Psoas muscle (tissue), 7 donors: ENCODE measurements at regions not wholly inside any gene's neighbourhood (a gene's known extent, or its start where the extent isn't known, plus 50 kb on each side); places are given as distances from the start of the nearest gene placed in this dataset.

Experiments
- ATAC-seq, 4 donors: fragments of 200-7000 bp; cut with Tn5 transposase; one replicate each; pipeline ENCODE4 v1.9.1; 2020; ENCODE audit warnings: moderate library complexity in 3 of 4, mild to moderate bottlenecking in 2 of 4
- DNase-seq, 2 donors: peaks; one replicate each; pipeline ENCODE4 v3.0.0-alpha.2; 2020
- H3K27ac ChIP-seq: fragments of 200-600 bp; one replicate; pipeline ENCODE4 v1.8.0; 2022
- H3K27me3 ChIP-seq, 3 donors: fragments of 200-600 bp in 1 of 3; one replicate each; pipeline versions ENCODE4 v1.6.1 to v1.8.0; 2013 to 2022; ENCODE audit warnings: low read length in 2 of 3, mild to moderate bottlenecking in 2 of 3, moderate library complexity in 1 of 3; ENCODE audit not compliant: insufficient read depth in 3 of 3
- H3K36me3 ChIP-seq, 2 donors: fragments of 200-600 bp in 1 of 2; one replicate each; pipeline versions ENCODE4 v1.6.1 to v1.8.0; 2013 to 2022; ENCODE audit warnings: low read depth in 1 of 2, mild to moderate bottlenecking in 1 of 2, moderate library complexity in 1 of 2; ENCODE audit not compliant: insufficient read depth in 1 of 2
- H3K4me1 ChIP-seq: fragments of 200-600 bp; one replicate; pipeline ENCODE4 v1.8.0; 2022
- H3K4me3 ChIP-seq: fragments of 200-600 bp; one replicate; pipeline ENCODE4 v1.8.0; 2022; ENCODE audit warnings: mild to moderate bottlenecking
- H3K9me3 ChIP-seq: fragments of 200-600 bp; one replicate; pipeline ENCODE4 v1.8.0; 2022
- WGBS, 3 donors: extraction: QIAGEN DNeasy Blood & Tissue Kit; methylation state at CpG; one replicate each; pipeline versions ENCODE4 v1.1.6 to v1.1.7; 2013; 5-methylcytosine and 5-hydroxymethylcytosine counted together
- intact Hi-C, 2 donors: fragments of 100-400 bp; cut with DNase I; formaldehyde crosslinking; loops; one replicate each; pipeline versions ENCODE4 v1.11.0 to v1.14.2; 2022
- TF ChIP-seq, protein P1 (sequence below): fragments of 200-600 bp; IDR thresholded peaks from one replicate; pipeline ENCODE4 v1.8.0; 2022; ENCODE audit warnings: antibody characterized with exemption
- donor health status: healthy with polysubstance abuse.
- donor health status: DM: no; HTN: no; CAD: no; lungs with moderate emphysema.
- donor health status: Bipolar disorder and iron deficiency.
- donor health status: healthy.
- donor health status: DM: yes; HTN: yes; CAD: no.
- donor health status: DM: no; HTN: no; CAD: no.
- donor health status: DM: yes; HTN: yes; CAD: no.

DNA sequence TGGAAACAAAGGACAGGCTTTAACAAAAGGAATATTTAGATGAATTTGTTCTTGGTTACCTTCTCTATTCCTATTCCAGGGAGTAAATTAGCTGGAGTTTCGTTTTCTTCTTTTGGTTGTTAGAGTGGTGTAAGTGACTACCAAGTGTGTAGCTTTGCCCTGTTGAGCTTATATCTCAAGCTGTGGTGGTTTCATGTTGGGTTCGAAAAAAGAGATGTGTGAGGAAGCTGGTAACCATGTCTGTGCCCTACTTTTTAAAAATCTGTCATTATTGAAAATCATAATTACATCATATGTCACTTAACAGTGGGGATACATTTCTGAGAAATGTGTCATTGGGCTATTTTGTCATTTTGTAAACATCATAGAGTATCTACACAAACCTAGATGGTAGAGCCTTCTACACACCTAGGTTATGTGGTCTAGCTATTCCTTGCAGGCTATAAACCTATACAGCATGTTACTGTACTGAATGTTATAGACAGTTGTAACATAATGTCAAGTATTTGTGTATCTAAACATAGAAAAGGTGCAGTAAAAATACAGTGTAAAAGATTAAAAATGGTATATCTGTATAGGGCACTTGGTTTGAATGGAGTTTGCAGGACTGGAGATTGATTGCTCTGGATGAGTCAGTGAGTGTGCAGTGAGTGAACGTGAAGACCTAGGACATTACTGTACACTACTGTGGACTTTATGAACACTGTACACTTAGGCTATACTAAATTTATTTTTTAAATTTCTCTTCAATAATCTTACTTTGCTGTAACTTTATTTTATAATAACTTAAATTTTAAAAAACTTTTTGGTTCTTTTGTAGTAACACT, 90.4 kb downstream of the SEPTIN7 start:
- no peak for ATAC-seq
- Histone ChIP-seq H3K9me3 (no peaks in the 10 kb centered on the region), H3K4me3 (no peak overlapping the region), H3K36me3 (peaks cover 0 to 45% of the 10 kb centered on the region in 2 donors), H3K4me1 (no peaks in the 10 kb centered on the region), H3K27me3 (no peaks in the 10 kb centered on the region), H3K27ac (no peak overlapping the region)
- 90 to 94% (median 90%) methylated on average over 3 of the region's 3 CpGs for WGBS, 3 donors
- DNase-seq: no peak
- TF ChIP-seq, protein P1, sequence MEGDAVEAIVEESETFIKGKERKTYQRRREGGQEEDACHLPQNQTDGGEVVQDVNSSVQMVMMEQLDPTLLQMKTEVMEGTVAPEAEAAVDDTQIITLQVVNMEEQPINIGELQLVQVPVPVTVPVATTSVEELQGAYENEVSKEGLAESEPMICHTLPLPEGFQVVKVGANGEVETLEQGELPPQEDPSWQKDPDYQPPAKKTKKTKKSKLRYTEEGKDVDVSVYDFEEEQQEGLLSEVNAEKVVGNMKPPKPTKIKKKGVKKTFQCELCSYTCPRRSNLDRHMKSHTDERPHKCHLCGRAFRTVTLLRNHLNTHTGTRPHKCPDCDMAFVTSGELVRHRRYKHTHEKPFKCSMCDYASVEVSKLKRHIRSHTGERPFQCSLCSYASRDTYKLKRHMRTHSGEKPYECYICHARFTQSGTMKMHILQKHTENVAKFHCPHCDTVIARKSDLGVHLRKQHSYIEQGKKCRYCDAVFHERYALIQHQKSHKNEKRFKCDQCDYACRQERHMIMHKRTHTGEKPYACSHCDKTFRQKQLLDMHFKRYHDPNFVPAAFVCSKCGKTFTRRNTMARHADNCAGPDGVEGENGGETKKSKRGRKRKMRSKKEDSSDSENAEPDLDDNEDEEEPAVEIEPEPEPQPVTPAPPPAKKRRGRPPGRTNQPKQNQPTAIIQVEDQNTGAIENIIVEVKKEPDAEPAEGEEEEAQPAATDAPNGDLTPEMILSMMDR: no peak
- intact Hi-C loops: no loop called here

DNA sequence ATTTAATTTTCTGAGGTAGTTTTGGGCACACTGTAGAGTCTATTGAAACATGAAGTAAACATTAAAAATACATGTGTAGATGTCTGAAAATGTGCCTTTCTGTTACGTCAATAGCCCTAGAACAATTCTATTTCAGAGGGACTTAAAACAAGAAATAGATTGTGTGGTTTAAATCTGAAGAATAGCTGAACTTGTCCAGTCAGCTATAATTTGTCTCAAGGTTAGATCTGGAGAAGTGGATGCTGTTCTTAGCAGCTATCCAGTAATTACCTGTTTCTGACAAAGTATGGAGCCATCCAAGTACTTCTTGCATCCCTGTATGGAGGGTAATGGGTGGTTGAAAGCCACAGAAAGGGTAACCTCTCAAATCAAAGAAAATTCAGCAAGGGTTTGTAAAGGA, 92.8 kb downstream of the SEPTIN7 start:
- Histone ChIP-seq H3K9me3 (no peaks in the 10 kb centered on the region), H3K36me3 (peaks cover 0 to 43% of the 10 kb centered on the region in 2 donors), H3K4me3 (no peak overlapping the region), H3K27me3 (no peaks in the 10 kb centered on the region), H3K4me1 (no peaks in the 10 kb centered on the region), H3K27ac (no peak overlapping the region)
- intact Hi-C loops: no loop called here
- DNase-seq (no peak), ATAC-seq (no peak)
- 90 to 98% (median 96%) methylated on average over 1 of the region's 1 CpG for WGBS, 3 donors
- TF ChIP-seq, protein P1: no peak

DNA sequence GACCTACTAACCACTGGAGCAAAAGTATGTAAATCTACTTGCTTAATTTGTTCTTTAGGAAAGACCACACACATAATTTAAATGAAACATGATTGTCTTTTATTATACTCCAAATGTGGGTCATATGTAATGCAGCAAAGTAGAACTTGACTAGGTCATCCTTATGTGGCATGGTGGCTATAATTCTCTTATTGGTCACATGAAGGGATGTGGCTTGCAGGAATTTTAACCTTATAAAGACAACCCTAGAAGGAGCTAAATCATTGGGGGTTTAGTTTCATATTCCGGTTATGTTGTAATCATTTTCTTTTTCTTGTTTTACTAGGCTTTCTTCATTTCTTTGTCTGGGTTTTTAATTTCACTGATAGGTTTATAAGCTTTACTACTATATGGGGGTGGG, 93.9 kb downstream of the SEPTIN7 start:
- no peak for ATAC-seq
- no peak for DNase-seq
- H3K36me3 ChIP-seq: peaks cover 0 to 43% of the 10 kb centered on the region in 2 donors
- no peak overlapping the region for H3K4me3 ChIP-seq
- H3K27ac ChIP-seq: no peak overlapping the region
- no peaks in the 10 kb centered on the region for H3K9me3 ChIP-seq
- WGBS, 3 donors: 92 to 95% (median 93%) methylated on average over 1 of the region's 1 CpG
- H3K27me3 ChIP-seq: no peaks in the 10 kb centered on the region
- TF ChIP-seq, protein P1: no peak
- intact Hi-C loops: no loop called here
- no peaks in the 10 kb centered on the region for H3K4me1 ChIP-seq

DNA sequence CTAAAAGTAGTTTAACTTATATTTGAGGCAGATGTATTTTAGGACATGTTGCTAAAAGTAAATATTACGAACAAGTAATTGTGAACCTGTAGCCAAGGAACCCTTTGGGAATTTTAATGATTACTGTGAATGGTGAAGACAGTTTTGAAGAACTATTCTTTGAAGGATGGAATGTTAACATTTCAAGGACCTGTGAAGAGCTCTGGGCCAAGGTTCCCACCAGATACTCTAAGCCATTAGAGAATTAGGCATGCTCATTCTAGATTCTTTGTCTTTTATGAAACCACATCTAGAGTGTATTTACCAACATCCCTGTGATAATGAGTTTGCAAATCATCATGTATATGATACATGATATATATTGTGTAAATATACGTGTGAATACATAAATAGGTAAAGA, 99.8 kb downstream of the SEPTIN7 start:
- Histone ChIP-seq H3K4me3 (no peak overlapping the region), H3K27me3 (no peaks in the 10 kb centered on the region), H3K4me1 (no peaks in the 10 kb centered on the region), H3K36me3 (peaks cover 0 to 86% of the 10 kb centered on the region in 2 donors), H3K9me3 (no peaks in the 10 kb centered on the region), H3K27ac (no peak overlapping the region)
- WGBS, 3 donors: 90 to 94% (median 94%) methylated on average over 2 of the region's 2 CpGs
- DNase-seq (no peak), ATAC-seq (no peak)
- TF ChIP-seq, protein P1: no peak
- intact Hi-C loops: loop anchor here in 1 of 2 donors (10.0 kb wide), 1 partner anchor 414 kb away; no protein-coding TSS in a partner anchor
